ENCODE measurements at regions not wholly inside any gene's neighbourhood (a gene's known extent, or its start where the extent isn't known, plus 50 kb on each side); places are given as distances from the start of the nearest gene placed in this dataset.
"Not testable (repeated sequence)": the region's sequence is repeated elsewhere in the genome, so short reads cannot be mapped to it uniquely, and the experiment has no call there.

- Histone ChIP-seq H3K27me3 (no peaks in the 10 kb centered on the region), H3K4me1 (ENCODE audit: control insufficient read depth in 1 of 2, insufficient read depth in 1 of 2, low read depth in 1 of 2, low read length in 1 of 2) (no peaks in the 10 kb centered on the region), H3K27ac (no peak overlapping the region), H3K4me3 (ENCODE audit: low read depth in 1 of 2, low read length in 1 of 2) (no peak overlapping the region), H3K9me3 (no peaks in the 10 kb centered on the region), H3K36me3 (no peaks in the 10 kb centered on the region)
- no peak for TF ChIP-seq CTCF (IDR thresholded peaks at IDR 0.05)
These were observed 118.7 kb upstream of the F3 start for GRCh38 chr1:94660258-94660657.

GRCh38 chr1:94659202-94659601 is 117.6 kb upstream of the F3 start:
- not testable (repeated sequence) for H3K4me1 ChIP-seq (ENCODE audit: control insufficient read depth in 1 of 2, insufficient read depth in 1 of 2, low read depth in 1 of 2, low read length in 1 of 2); H3K4me3 ChIP-seq (ENCODE audit: low read depth in 1 of 2, low read length in 1 of 2); H3K27ac ChIP-seq; H3K9me3 ChIP-seq; H3K36me3 ChIP-seq; H3K27me3 ChIP-seq

GRCh38 chr1:94658221-94658620 is 116.7 kb upstream of the F3 start:
- no peaks in the 10 kb centered on the region for H3K9me3 ChIP-seq
- no peak overlapping the region for H3K27ac ChIP-seq

GRCh38 chr1:94657776-94658175 is 116.2 kb upstream of the F3 start:
- H3K36me3 ChIP-seq; H3K27me3 ChIP-seq; H3K27ac ChIP-seq; H3K4me1 ChIP-seq (ENCODE audit: control insufficient read depth in 1 of 2, insufficient read depth in 1 of 2, low read depth in 1 of 2, low read length in 1 of 2); H3K9me3 ChIP-seq; H3K4me3 ChIP-seq (ENCODE audit: low read depth in 1 of 2, low read length in 1 of 2): not testable (repeated sequence)

More at GRCh38 chr1:94658221-94658620, 116.7 kb upstream of the F3 start:
- no peak for TF ChIP-seq CTCF (IDR thresholded peaks at IDR 0.05)
- Histone ChIP-seq H3K27me3 (no peaks in the 10 kb centered on the region), H3K4me3 (ENCODE audit: low read depth in 1 of 2, low read length in 1 of 2) (no peak overlapping the region), H3K36me3 (no peaks in the 10 kb centered on the region), H3K4me1 (ENCODE audit: control insufficient read depth in 1 of 2, insufficient read depth in 1 of 2, low read depth in 1 of 2, low read length in 1 of 2) (no peaks in the 10 kb centered on the region)

GRCh38 chr1:94656967-94657366 is 115.4 kb upstream of the F3 start:
- TF ChIP-seq CTCF (IDR thresholded peaks at IDR 0.05): no peak
- H3K4me1 ChIP-seq (ENCODE audit: control insufficient read depth in 1 of 2, insufficient read depth in 1 of 2, low read depth in 1 of 2, low read length in 1 of 2): no peaks in the 10 kb centered on the region
- no peaks in the 10 kb centered on the region for H3K27me3 ChIP-seq
- no peaks in the 10 kb centered on the region for H3K36me3 ChIP-seq
- H3K4me3 ChIP-seq (ENCODE audit: low read depth in 1 of 2, low read length in 1 of 2): no peak overlapping the region
- H3K27ac ChIP-seq: no peak overlapping the region
- no peaks in the 10 kb centered on the region for H3K9me3 ChIP-seq

- peaks cover 0 to 8% of the 10 kb centered on the region in 2 experiments for H3K4me1 ChIP-seq (ENCODE audit: control insufficient read depth in 1 of 2, insufficient read depth in 1 of 2, low read depth in 1 of 2, low read length in 1 of 2)
- no peak overlapping the region for H3K27ac ChIP-seq
- H3K9me3 ChIP-seq: no peaks in the 10 kb centered on the region
- no peaks in the 10 kb centered on the region for H3K27me3 ChIP-seq
- H3K4me3 ChIP-seq (ENCODE audit: low read depth in 1 of 2, low read length in 1 of 2): no peak overlapping the region
- no peak for TF ChIP-seq CTCF (IDR thresholded peaks at IDR 0.05)
- no peaks in the 10 kb centered on the region for H3K36me3 ChIP-seq
These were observed 113.4 kb upstream of the F3 start for GRCh38 chr1:94654919-94655318.

GRCh38 chr1:94654459-94654858 is 112.9 kb upstream of the F3 start:
- Histone ChIP-seq H3K27ac (no peak overlapping the region), H3K9me3 (no peaks in the 10 kb centered on the region), H3K36me3 (no peaks in the 10 kb centered on the region), H3K27me3 (no peaks in the 10 kb centered on the region), H3K4me3 (ENCODE audit: low read depth in 1 of 2, low read length in 1 of 2) (no peak overlapping the region), H3K4me1 (ENCODE audit: control insufficient read depth in 1 of 2, insufficient read depth in 1 of 2, low read depth in 1 of 2, low read length in 1 of 2) (peaks cover 0 to 8% of the 10 kb centered on the region in 2 experiments)
- no peak for TF ChIP-seq CTCF (IDR thresholded peaks at IDR 0.05)

Measured in neutrophil (primary cell).